ENCODE measurements at regions not wholly inside any gene's neighbourhood (a gene's known extent, or its start where the extent isn't known, plus 50 kb on each side); places are given as distances from the start of the nearest gene placed in this dataset.

DNA sequence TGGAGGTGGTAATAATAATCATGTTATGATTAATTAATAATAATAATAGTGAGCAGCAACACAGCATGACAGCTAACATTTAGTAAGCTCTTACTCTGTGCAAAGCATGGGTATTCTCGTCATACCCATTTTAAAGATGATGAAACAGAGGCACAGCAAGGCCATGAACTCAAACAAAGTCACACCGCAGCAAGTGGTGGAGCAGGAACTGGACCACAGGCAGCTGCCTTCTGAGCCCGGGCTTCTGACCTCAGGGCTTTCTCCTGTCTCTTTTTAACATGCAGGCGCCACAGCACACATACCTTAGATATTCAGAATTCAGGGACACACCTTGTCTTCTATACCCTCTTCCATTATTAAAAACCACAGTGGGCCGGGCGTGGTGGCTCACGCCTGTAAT, 50.7 kb upstream of the SPATA12 start:
- Histone ChIP-seq H3K9me3 (no peaks in the 10 kb centered on the region), H3K27ac (peak overlapping the region in 1 of 2 donors; percentile 85), H3K4me1 (ENCODE audit: insufficient read depth) (peaks cover 27% of the 10 kb centered on the region), H3K4me3 (no peak overlapping the region), H3K36me3 (no peaks in the 10 kb centered on the region), H3K27me3 (no peaks in the 10 kb centered on the region)
- intact Hi-C loops (cut with DNase I) = loop anchor here in 1 of 4 donors (10.0 kb wide), 1 partner anchor 65 kb away; no protein-coding TSS in a partner anchor
- DNase-seq = no peak
- WGBS, 3 donors = 96 to 98% (median 98%) methylated on average over 7 of the region's 7 CpGs
- TF ChIP-seq, protein P1, sequence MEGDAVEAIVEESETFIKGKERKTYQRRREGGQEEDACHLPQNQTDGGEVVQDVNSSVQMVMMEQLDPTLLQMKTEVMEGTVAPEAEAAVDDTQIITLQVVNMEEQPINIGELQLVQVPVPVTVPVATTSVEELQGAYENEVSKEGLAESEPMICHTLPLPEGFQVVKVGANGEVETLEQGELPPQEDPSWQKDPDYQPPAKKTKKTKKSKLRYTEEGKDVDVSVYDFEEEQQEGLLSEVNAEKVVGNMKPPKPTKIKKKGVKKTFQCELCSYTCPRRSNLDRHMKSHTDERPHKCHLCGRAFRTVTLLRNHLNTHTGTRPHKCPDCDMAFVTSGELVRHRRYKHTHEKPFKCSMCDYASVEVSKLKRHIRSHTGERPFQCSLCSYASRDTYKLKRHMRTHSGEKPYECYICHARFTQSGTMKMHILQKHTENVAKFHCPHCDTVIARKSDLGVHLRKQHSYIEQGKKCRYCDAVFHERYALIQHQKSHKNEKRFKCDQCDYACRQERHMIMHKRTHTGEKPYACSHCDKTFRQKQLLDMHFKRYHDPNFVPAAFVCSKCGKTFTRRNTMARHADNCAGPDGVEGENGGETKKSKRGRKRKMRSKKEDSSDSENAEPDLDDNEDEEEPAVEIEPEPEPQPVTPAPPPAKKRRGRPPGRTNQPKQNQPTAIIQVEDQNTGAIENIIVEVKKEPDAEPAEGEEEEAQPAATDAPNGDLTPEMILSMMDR (IDR thresholded peaks at IDR 0.05) = no peak
- TF ChIP-seq EP300 (IDR thresholded peaks at IDR 0.05) (no peak), POLR2A (IDR thresholded peaks at IDR 0.05) (no peak)

- DNase-seq = peak in 2 of 5 donors; percentile 37 to 52
- Histone ChIP-seq H3K36me3 (no peaks in the 10 kb centered on the region), H3K9me3 (no peaks in the 10 kb centered on the region), H3K27ac (peak overlapping the region in 1 of 2 donors; percentile 85), H3K4me1 (ENCODE audit: insufficient read depth) (peaks cover 27% of the 10 kb centered on the region), H3K27me3 (no peaks in the 10 kb centered on the region), H3K4me3 (no peak overlapping the region)
- TF ChIP-seq, protein P1 (IDR thresholded peaks at IDR 0.05) = no peak
- 48 to 57% (median 53%) methylated on average over 7 of the region's 7 CpGs for WGBS, 3 donors
- intact Hi-C loops (cut with DNase I) = loop anchor here in 1 of 4 donors (10.0 kb wide), 1 partner anchor 65 kb away; no protein-coding TSS in a partner anchor
These were observed 51.1 kb upstream of the SPATA12 start for GRCh38 chr3:57009367-57009766.

- no peaks in the 10 kb centered on the region for H3K36me3 ChIP-seq
- peak overlapping the region; percentile 80 to 85 for H3K27ac ChIP-seq
- peak; percentile 75 to 88 (median 77) for DNase-seq
- 8 to 11% (median 11%) methylated on average over 18 of the region's 18 CpGs for WGBS, 3 donors
- intact Hi-C loops (cut with DNase I) = loop anchor here in 1 of 4 donors (10.0 kb wide), 1 partner anchor 67 kb away; no protein-coding TSS in a partner anchor
- no peak overlapping the region for H3K4me3 ChIP-seq
- H3K4me1 ChIP-seq (ENCODE audit: insufficient read depth) = peaks cover 27% of the 10 kb centered on the region
- no peaks in the 10 kb centered on the region for H3K27me3 ChIP-seq
- no peaks in the 10 kb centered on the region for H3K9me3 ChIP-seq
- TF ChIP-seq EP300 (IDR thresholded peaks at IDR 0.05) (peak; percentile 76), POLR2A (IDR thresholded peaks at IDR 0.05) (no peak)
These were observed 52.7 kb upstream of the SPATA12 start for GRCh38 chr3:57007521-57008460.

DNA sequence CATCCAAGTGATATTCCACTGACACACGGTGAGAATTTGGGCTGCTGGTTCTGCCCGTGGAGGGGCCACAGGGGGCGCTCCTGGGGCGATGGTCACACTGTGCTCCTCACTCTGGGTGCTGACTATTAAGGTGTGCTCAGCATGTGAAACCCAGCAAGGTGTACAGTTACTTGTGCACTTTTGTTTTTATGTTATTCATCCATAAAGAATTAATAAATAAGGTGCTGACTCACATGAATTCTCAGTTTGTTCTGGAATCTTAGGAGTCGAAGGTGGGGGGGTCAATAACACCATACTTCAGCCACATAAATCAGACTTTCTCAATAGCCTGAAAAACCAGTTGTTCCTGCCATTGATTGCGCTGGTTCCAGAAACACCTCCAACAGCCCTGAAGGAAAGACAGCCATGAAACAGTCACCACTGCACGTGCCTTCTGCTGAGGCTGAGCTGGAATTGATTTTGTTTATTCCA, 53.5 kb upstream of the SPATA12 start:
- WGBS, 3 donors = 41 to 46% (median 45%) methylated on average over 7 of the region's 7 CpGs
- H3K27me3 ChIP-seq = no peaks in the 10 kb centered on the region
- no peak for TF ChIP-seq POLR2A (IDR thresholded peaks at IDR 0.05)
- TF ChIP-seq, protein P1 (IDR thresholded peaks at IDR 0.05) = no peak
- TF ChIP-seq EP300 (IDR thresholded peaks at IDR 0.05) = no peak
- no peak overlapping the region for H3K4me3 ChIP-seq
- intact Hi-C loops (cut with DNase I) = loop anchor here in 1 of 4 donors (10.0 kb wide), 1 partner anchor 68 kb away; no protein-coding TSS in a partner anchor
- H3K36me3 ChIP-seq = no peaks in the 10 kb centered on the region
- no peaks in the 10 kb centered on the region for H3K9me3 ChIP-seq
- peak overlapping the region; percentile 80 to 85 for H3K27ac ChIP-seq
- peaks cover 27% of the 10 kb centered on the region for H3K4me1 ChIP-seq (ENCODE audit: insufficient read depth)
- DNase-seq = peak in 1 of 5 donors; percentile 44
